ENCODE measurements at regions not wholly inside any gene's neighbourhood (a gene's known extent, or its start where the extent isn't known, plus 50 kb on each side); places are given as distances from the start of the nearest gene placed in this dataset.

- TF ChIP-seq CTCF (conservative IDR thresholded peaks at IDR 0.05), result no peak
- no peak for TF ChIP-seq EZH2 (IDR thresholded peaks at IDR 0.05; ENCODE audit: low read depth)
Observed at GRCh38 chr6:33906439-33906838, 102.6 kb upstream of the MLN start.
